GM12872 (cell line): ENCODE measurements at regions not wholly inside any gene's neighbourhood (a gene's known extent, or its start where the extent isn't known, plus 50 kb on each side); places are given as distances from the start of the nearest gene placed in this dataset.

Experiments
- TF ChIP-seq, protein P1 (sequence below): IDR thresholded peaks from 3 replicates; pipeline ENCODE4 v1.5.1; 2011; ENCODE audit warnings: low read depth, mild to moderate bottlenecking, low read length, moderate library complexity; ENCODE audit not compliant: insufficient read depth

DNA sequence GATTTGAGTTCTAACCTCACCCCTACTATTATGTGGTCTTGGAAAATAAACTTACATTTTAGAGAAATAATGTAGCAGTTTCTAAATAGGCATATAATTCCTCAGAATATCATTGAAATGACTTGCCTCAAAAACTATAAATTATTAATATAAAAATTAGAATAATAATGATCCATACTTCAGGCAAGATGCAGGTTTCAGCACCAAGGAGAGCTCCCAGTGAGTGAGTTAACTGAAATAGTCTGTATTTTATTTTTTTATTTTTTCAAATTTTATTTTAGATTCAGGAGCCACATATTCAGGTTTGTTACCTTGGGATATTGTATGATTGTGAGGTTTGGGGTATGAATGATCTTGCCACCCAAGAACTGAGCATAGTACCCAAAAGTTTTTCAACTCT lies 472.2 kb upstream of the DCC start:
- TF ChIP-seq, protein P1, sequence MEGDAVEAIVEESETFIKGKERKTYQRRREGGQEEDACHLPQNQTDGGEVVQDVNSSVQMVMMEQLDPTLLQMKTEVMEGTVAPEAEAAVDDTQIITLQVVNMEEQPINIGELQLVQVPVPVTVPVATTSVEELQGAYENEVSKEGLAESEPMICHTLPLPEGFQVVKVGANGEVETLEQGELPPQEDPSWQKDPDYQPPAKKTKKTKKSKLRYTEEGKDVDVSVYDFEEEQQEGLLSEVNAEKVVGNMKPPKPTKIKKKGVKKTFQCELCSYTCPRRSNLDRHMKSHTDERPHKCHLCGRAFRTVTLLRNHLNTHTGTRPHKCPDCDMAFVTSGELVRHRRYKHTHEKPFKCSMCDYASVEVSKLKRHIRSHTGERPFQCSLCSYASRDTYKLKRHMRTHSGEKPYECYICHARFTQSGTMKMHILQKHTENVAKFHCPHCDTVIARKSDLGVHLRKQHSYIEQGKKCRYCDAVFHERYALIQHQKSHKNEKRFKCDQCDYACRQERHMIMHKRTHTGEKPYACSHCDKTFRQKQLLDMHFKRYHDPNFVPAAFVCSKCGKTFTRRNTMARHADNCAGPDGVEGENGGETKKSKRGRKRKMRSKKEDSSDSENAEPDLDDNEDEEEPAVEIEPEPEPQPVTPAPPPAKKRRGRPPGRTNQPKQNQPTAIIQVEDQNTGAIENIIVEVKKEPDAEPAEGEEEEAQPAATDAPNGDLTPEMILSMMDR = no peak

- TF ChIP-seq, protein P1 = no peak
These were observed 461.3 kb upstream of the DCC start for GRCh38 chr18:51878724-51879123.

DNA sequence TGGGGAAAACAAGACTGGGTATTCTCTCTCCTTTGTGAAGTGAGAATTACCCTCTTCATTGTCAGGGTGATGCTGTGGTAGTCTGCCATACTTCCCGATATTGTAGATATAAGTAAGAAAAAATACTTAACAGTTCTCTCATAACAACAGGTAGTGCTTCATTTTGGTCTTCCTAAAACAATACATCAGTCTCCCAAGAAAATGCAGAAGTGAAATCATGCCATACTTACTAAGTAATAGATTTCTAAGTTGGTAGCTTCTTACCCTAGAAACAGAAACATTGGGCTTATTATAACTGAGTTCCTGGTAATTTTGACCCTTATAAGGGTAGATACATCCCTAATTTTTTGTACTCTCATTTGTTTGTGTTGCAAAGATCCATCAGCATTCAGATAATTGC lies 460.7 kb upstream of the DCC start:
- TF ChIP-seq, protein P1 = no peak

- TF ChIP-seq, protein P1 = no peak
These were observed 458.6 kb upstream of the DCC start for GRCh38 chr18:51881394-51881793.

- TF ChIP-seq, protein P1 = no peak
These were observed 456.0 kb upstream of the DCC start for GRCh38 chr18:51884039-51884438.

- TF ChIP-seq, protein P1 = no peak
These were observed 449.2 kb upstream of the DCC start for GRCh38 chr18:51890762-51891161.

DNA sequence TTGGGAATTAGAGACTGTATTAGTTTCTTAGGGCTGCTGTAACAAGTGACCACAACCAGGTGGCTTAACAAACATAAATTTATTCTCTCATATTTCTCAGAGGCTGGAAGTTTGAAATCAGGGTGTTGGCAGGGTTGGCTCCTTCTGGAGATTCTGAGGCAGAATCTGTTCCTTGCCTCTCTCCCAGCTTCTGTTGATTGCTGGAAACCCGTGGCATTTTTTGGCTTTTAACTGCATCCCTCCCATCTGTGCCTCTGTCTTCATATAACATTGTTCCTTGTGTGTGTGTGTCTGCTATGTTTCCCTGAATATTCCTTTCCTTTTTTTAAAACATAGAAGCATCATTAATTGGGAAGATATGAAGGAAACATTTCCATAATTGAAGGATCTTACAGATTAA lies 448.1 kb upstream of the DCC start:
- TF ChIP-seq, protein P1 = no peak

- TF ChIP-seq, protein P1 = no peak
These were observed 442.1 kb upstream of the DCC start for GRCh38 chr18:51897884-51898283.
